Ishikawa (cell line): ENCODE measurements at regions not wholly inside any gene's neighbourhood (a gene's known extent, or its start where the extent isn't known, plus 50 kb on each side); places are given as distances from the start of the nearest gene placed in this dataset.

Source experiments
- CEBPB ChIP-seq: IDR thresholded peaks from 2 replicates; pipeline ENCODE4 v1.6.1; 2012
- CREB1 ChIP-seq: IDR thresholded peaks from 2 replicates; pipeline ENCODE4 v1.6.1; 2012; ENCODE audit warnings: low read depth
- EGR1 ChIP-seq: IDR thresholded peaks from 2 replicates; pipeline ENCODE4 v1.6.1; 2012
- EP300 ChIP-seq: IDR thresholded peaks from 2 replicates; pipeline ENCODE4 v1.6.1; 2012; ENCODE audit warnings: borderline replicate concordance
- FOXM1 ChIP-seq: IDR thresholded peaks from 2 replicates; pipeline ENCODE4 v1.6.1; 2012; ENCODE audit warnings: low read depth, borderline replicate concordance
- NFIC ChIP-seq: IDR thresholded peaks from 2 replicates; pipeline ENCODE4 v1.6.1; 2012
- RAD21 ChIP-seq: IDR thresholded peaks from 2 replicates; pipeline ENCODE4 v1.6.1; 2012; ENCODE audit warnings: low read depth
- TAF1 ChIP-seq: IDR thresholded peaks from 2 replicates; pipeline ENCODE4 v1.6.1; 2012; ENCODE audit warnings: low read depth, mild to moderate bottlenecking
- TCF12 ChIP-seq: IDR thresholded peaks from 2 replicates; pipeline ENCODE4 v1.6.1; 2012; ENCODE audit warnings: low read depth
- TEAD4 ChIP-seq: IDR thresholded peaks from 2 replicates; pipeline ENCODE4 v1.6.1; 2012
- YY1 ChIP-seq: IDR thresholded peaks from 2 replicates; pipeline ENCODE4 v1.6.1; 2012; ENCODE audit warnings: low read depth
- ZBTB7A ChIP-seq: IDR thresholded peaks from 2 replicates; pipeline ENCODE4 v1.6.1; 2012; ENCODE audit warnings: low read depth
- TF ChIP-seq, protein P1 (sequence below): IDR thresholded peaks from 2 replicates; pipeline ENCODE4 v1.6.1; 2012; ENCODE audit warnings: low read depth, mild to moderate bottlenecking
- TF ChIP-seq, protein P2 (sequence below): IDR thresholded peaks from 2 replicates; pipeline ENCODE4 v1.6.1; 2012
- TF ChIP-seq, protein P3 (sequence below): IDR thresholded peaks from 2 replicates; pipeline ENCODE4 v1.6.1; 2012

DNA sequence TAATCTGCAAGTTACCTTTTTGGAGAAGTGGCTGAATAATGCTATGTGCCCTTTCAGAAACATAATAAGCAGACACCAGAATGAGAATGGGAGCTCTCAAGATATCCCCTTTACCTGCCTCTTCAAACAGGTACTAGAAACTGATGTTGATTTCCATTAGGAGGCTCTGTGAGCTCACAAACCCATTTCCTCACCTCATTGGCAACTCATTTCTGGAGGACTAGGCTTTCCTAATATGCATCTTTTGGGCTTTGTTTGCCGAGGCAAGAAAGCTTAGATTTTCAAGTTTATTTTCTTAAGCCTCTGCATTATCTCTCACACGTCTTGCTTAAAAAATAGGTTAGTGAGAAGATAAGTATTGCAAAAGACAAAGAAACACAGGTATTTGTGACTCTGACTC, 313.1 kb upstream of the IRS4 start:
- no peak for TF ChIP-seq RAD21
- no peak for TF ChIP-seq EGR1
- TF ChIP-seq YY1 = no peak
- TF ChIP-seq, protein P1, sequence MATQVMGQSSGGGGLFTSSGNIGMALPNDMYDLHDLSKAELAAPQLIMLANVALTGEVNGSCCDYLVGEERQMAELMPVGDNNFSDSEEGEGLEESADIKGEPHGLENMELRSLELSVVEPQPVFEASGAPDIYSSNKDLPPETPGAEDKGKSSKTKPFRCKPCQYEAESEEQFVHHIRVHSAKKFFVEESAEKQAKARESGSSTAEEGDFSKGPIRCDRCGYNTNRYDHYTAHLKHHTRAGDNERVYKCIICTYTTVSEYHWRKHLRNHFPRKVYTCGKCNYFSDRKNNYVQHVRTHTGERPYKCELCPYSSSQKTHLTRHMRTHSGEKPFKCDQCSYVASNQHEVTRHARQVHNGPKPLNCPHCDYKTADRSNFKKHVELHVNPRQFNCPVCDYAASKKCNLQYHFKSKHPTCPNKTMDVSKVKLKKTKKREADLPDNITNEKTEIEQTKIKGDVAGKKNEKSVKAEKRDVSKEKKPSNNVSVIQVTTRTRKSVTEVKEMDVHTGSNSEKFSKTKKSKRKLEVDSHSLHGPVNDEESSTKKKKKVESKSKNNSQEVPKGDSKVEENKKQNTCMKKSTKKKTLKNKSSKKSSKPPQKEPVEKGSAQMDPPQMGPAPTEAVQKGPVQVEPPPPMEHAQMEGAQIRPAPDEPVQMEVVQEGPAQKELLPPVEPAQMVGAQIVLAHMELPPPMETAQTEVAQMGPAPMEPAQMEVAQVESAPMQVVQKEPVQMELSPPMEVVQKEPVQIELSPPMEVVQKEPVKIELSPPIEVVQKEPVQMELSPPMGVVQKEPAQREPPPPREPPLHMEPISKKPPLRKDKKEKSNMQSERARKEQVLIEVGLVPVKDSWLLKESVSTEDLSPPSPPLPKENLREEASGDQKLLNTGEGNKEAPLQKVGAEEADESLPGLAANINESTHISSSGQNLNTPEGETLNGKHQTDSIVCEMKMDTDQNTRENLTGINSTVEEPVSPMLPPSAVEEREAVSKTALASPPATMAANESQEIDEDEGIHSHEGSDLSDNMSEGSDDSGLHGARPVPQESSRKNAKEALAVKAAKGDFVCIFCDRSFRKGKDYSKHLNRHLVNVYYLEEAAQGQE = no peak
- TF ChIP-seq TAF1 = no peak
- no peak for TF ChIP-seq CREB1
- TF ChIP-seq NFIC = no peak
- TF ChIP-seq, protein P2, sequence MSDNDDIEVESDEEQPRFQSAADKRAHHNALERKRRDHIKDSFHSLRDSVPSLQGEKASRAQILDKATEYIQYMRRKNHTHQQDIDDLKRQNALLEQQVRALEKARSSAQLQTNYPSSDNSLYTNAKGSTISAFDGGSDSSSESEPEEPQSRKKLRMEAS = no peak
- no peak for TF ChIP-seq FOXM1
- no peak for TF ChIP-seq TCF12

DNA sequence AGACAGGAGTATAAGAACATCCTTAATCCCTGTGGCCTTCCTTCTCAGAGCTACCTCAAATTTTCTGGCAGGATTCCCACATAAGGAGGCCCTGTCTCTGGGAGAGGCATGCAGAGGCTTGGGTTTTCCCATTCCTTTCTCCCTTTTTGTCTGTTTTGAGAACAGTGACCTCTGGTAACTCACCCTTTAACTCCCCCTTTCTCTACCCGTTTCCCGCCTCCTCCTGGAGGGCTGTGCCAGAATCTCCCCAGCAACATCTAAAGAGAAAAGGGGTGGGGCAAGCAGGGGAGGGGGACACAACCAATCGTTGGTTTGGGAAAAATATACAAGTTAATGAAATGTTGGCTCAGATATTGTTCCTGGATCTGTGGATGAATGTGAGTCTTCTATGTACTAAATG, 303.7 kb upstream of the IRS4 start:
- TF ChIP-seq, protein P2 = no peak
- TF ChIP-seq EGR1 = no peak

DNA sequence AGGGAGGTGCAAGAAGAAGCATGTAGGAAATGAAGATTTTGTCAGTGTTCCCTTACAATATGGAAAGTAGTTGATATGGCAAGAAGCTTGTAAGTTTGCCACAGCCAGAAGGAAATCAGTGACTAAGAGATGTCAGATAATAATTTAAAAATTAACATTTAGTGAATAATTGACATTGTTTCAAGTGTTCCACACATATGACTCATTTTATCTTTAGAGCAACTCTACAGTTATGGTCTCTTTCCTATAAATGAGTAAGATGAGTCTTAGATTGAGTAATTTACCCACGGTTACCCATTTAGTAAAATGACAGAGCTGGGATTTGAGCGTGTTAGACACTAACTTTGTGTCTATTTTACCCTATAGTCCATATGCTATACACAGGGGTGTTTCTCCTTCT, 300.3 kb upstream of the IRS4 start:
- TF ChIP-seq YY1 (no peak), RAD21 (no peak), EGR1 (no peak), TAF1 (no peak), ZBTB7A (no peak), FOXM1 (no peak), TEAD4 (no peak), NFIC (no peak), TCF12 (no peak), EP300 (no peak), CEBPB (no peak), CREB1 (no peak)
- TF ChIP-seq, protein P3, sequence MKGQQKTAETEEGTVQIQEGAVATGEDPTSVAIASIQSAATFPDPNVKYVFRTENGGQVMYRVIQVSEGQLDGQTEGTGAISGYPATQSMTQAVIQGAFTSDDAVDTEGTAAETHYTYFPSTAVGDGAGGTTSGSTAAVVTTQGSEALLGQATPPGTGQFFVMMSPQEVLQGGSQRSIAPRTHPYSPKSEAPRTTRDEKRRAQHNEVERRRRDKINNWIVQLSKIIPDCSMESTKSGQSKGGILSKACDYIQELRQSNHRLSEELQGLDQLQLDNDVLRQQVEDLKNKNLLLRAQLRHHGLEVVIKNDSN = no peak
- TF ChIP-seq, protein P1 = no peak
- TF ChIP-seq, protein P2 = no peak

DNA sequence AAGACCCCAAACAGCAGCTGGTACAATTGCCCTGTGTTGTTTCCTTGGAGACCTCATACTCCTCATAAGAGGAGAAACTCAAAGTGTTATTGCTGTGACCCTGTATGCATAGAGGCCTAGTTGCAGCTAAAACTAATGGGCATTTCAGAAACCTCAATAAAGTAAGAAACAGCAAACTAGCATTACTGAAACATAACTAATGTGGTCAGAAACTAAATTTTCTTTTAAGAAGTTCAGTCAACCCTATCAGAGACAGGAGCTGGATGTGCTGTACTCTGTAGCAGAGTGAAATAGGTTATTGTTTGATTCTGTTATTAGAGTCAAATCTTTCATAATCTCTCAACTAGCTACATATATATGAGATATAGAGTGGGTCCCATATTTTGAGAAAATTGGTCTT, 257.5 kb upstream of the IRS4 start:
- TF ChIP-seq RAD21 = no peak
- no peak for TF ChIP-seq TCF12
- TF ChIP-seq, protein P1 = no peak
- no peak for TF ChIP-seq NFIC
- no peak for TF ChIP-seq FOXM1
- no peak for TF ChIP-seq CEBPB
- TF ChIP-seq CREB1 = no peak
- no peak for TF ChIP-seq YY1
- no peak for TF ChIP-seq EP300
- TF ChIP-seq, protein P2 = no peak
- no peak for TF ChIP-seq TAF1
- TF ChIP-seq, protein P3 = no peak
- TF ChIP-seq EGR1 = no peak
- TF ChIP-seq TEAD4 = no peak
- no peak for TF ChIP-seq ZBTB7A

DNA sequence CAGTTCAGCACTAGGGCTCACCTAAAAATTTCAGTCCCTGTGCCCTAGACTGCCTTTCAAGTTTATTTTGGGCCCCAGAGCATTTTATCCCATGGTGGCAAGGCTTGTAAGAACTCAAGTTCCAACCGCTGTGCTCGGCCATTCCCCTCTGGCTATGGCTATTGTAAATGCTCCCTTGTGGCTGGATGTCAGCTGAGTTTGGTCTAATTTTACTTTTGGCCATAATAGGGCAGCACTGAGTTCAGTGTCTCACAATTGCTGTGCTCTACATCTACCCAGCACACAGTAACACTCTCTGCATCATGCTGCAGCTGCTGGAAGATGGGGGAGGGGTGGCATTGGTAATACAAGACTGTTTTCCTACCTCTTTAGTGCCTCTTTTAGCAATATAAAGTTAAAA, 210.8 kb upstream of the IRS4 start:
- TF ChIP-seq CREB1 (no peak), ZBTB7A (no peak), YY1 (no peak)
